Fibroblast of pulmonary artery (primary cell): ENCODE measurements at regions not wholly inside any gene's neighbourhood (a gene's known extent, or its start where the extent isn't known, plus 50 kb on each side); places are given as distances from the start of the nearest gene placed in this dataset.

Experiments
- DNase-seq: peaks from one replicate; pipeline ENCODE4 v3.0.0-alpha.2; 2010; ENCODE audit warnings: low read depth
- H3K4me3 ChIP-seq: replicated peaks from 2 replicates; pipeline ENCODE4 v1.5.1; 2011; ENCODE audit warnings: low read depth, mild to moderate bottlenecking, control low read depth, low read length, moderate library complexity
- CTCF ChIP-seq: IDR thresholded peaks from 2 replicates; pipeline ENCODE4 v1.5.1; 2011; ENCODE audit warnings: mild to moderate bottlenecking, control low read depth, low read length, inconsistent platforms; ENCODE audit errors: missing control alignments

- TF ChIP-seq CTCF: no peak
- no peak overlapping the region for H3K4me3 ChIP-seq
- DNase-seq: no peak
These were observed 1231.1 kb upstream of the NXPH2 start for GRCh38 chr2:140011287-140011686.

- TF ChIP-seq CTCF: no peak
- H3K4me3 ChIP-seq: no peak overlapping the region
- DNase-seq: no peak
These were observed 1221.9 kb upstream of the NXPH2 start for GRCh38 chr2:140002110-140002509.

GRCh38 chr2:139992711-139993345 is 1212.6 kb upstream of the NXPH2 start:
- no peak for TF ChIP-seq CTCF
- no peak overlapping the region for H3K4me3 ChIP-seq
- no peak for DNase-seq

GRCh38 chr2:139992078-139992477 is 1211.9 kb upstream of the NXPH2 start:
- TF ChIP-seq CTCF: no peak
- no peak for DNase-seq
- H3K4me3 ChIP-seq: no peak overlapping the region

GRCh38 chr2:139990646-139991335 is 1210.6 kb upstream of the NXPH2 start:
- no peak for DNase-seq
- no peak overlapping the region for H3K4me3 ChIP-seq
- no peak for TF ChIP-seq CTCF

GRCh38 chr2:139969323-139969722 is 1189.1 kb upstream of the NXPH2 start:
- H3K4me3 ChIP-seq: no peak overlapping the region
- DNase-seq: no peak
- TF ChIP-seq CTCF: no peak

- TF ChIP-seq CTCF: no peak
- no peak for DNase-seq
- H3K4me3 ChIP-seq: no peak overlapping the region
These were observed 1188.4 kb upstream of the NXPH2 start for GRCh38 chr2:139968588-139968987.
